ENCODE measurements at regions not wholly inside any gene's neighbourhood (a gene's known extent, or its start where the extent isn't known, plus 50 kb on each side); places are given as distances from the start of the nearest gene placed in this dataset.
"Not testable (repeated sequence)": the region's sequence is repeated elsewhere in the genome, so short reads cannot be mapped to it uniquely, and the experiment has no call there.

GRCh38 chr5:71289946-71290345, 165.5 kb upstream of the BDP1 start:
- H3K9me3 ChIP-seq (ENCODE audit: control insufficient read depth in 1 of 2, low read length in 2 of 2); H3K4me3 Mint-ChIP-seq; CTCF ChIA-PET (ENCODE audit: partially characterized antibody); H3K36me3 ChIP-seq (ENCODE audit: insufficient read depth, low read length); H3K4me1 ChIP-seq (ENCODE audit: insufficient read depth, low read length); H3K27ac ChIP-seq (ENCODE audit: low read depth, low read length); H3K27me3 Mint-ChIP-seq; POLR2A ChIA-PET (ENCODE audit: partially characterized antibody); intact Hi-C loops (cut with micrococcal nuclease); H3K27me3 ChIP-seq (ENCODE audit: insufficient read depth, low read length); H3K36me3 Mint-ChIP-seq; H3K27ac Mint-ChIP-seq; H3K4me3 ChIP-seq (ENCODE audit: low read length in 2 of 2); H3K4me1 Mint-ChIP-seq; H3K9me3 Mint-ChIP-seq: not testable (repeated sequence)
- DNase-seq: peak in 4 of 5 donors; percentile 62 to 86 (median 74)

- H3K4me3 Mint-ChIP-seq: not testable (repeated sequence)
Observed at GRCh38 chr5:71290979-71291378, 164.5 kb upstream of the BDP1 start.

More at GRCh38 chr5:71290979-71291378, 164.5 kb upstream of the BDP1 start:
- H3K36me3 Mint-ChIP-seq; intact Hi-C loops (cut with micrococcal nuclease); H3K9me3 Mint-ChIP-seq; H3K9me3 ChIP-seq (ENCODE audit: control insufficient read depth in 1 of 2, low read length in 2 of 2); H3K36me3 ChIP-seq (ENCODE audit: insufficient read depth, low read length); H3K4me1 Mint-ChIP-seq; CTCF ChIA-PET (ENCODE audit: partially characterized antibody); H3K4me3 ChIP-seq (ENCODE audit: low read length in 2 of 2); DNase-seq; H3K27ac Mint-ChIP-seq; H3K27me3 ChIP-seq (ENCODE audit: insufficient read depth, low read length); H3K27ac ChIP-seq (ENCODE audit: low read depth, low read length); H3K4me1 ChIP-seq (ENCODE audit: insufficient read depth, low read length); H3K27me3 Mint-ChIP-seq; POLR2A ChIA-PET (ENCODE audit: partially characterized antibody): not testable (repeated sequence)

All from CD4-positive, alpha-beta memory T cell (primary cell).